ENCODE measurements at regions not wholly inside any gene's neighbourhood (a gene's known extent, or its start where the extent isn't known, plus 50 kb on each side); places are given as distances from the start of the nearest gene placed in this dataset.

DNA sequence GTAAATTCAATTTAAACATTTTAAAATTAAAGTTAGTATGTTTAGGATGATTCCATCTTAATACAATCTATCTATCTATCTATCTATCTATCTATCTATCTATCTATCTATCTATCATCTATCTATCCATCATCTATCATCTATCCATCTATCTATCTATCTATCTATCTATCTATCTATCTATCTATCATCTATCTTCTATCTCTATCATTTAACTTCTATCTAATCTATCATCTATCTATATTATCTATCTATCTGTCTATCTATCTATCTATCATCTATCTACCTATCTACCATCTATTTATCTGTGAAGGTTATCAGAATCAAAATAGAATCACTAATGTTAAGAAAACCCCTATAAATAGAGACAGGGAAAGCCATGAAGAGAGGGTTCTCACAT is 78.3 kb downstream of the RAMP3 start:
- DNase-seq: no peak

- no peak for DNase-seq
Observed at GRCh38 chr7:45236666-45237065, 79.1 kb downstream of the RAMP3 start.

GRCh38 chr7:45237788-45238461 is 80.3 kb downstream of the RAMP3 start:
- no peak for DNase-seq

GRCh38 chr7:45238806-45239205 is 81.2 kb downstream of the RAMP3 start:
- no peak for DNase-seq

- no peak for DNase-seq
Observed at GRCh38 chr7:45239486-45239885, 81.9 kb downstream of the RAMP3 start.

GRCh38 chr7:45240273-45240771 is 82.7 kb downstream of the RAMP3 start:
- DNase-seq: no peak

- no peak for DNase-seq
Observed at GRCh38 chr7:45240926-45241325, 83.3 kb downstream of the RAMP3 start.

- DNase-seq: no peak
Observed at GRCh38 chr7:45241339-45242109, 83.9 kb downstream of the RAMP3 start.

- no peak for DNase-seq
Observed at GRCh38 chr7:45242261-45242660, 84.7 kb downstream of the RAMP3 start.

- no peak for DNase-seq
Observed at GRCh38 chr7:45242698-45243097, 85.1 kb downstream of the RAMP3 start.

DNA sequence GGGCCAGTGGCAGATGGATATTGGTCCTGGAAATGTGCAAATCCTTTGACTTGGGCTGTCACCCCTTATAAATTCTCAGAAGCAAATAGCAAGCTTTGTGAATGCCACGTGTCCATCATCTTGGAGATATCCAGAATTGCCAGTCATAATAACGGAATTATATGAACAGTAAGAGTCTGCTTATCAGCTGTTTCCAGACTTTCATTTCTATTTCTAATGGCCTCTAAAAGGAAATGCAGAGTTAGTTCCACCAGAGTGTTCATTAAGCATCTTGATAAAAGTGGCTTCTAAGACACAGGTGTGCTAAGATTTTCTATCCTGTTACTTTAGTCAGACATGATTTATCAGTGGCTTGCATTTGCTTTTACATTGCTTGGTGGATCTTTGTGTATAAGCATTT is 87.4 kb downstream of the RAMP3 start:
- DNase-seq: no peak

GRCh38 chr7:45246339-45246738 is 88.7 kb downstream of the RAMP3 start:
- DNase-seq: no peak

DNA sequence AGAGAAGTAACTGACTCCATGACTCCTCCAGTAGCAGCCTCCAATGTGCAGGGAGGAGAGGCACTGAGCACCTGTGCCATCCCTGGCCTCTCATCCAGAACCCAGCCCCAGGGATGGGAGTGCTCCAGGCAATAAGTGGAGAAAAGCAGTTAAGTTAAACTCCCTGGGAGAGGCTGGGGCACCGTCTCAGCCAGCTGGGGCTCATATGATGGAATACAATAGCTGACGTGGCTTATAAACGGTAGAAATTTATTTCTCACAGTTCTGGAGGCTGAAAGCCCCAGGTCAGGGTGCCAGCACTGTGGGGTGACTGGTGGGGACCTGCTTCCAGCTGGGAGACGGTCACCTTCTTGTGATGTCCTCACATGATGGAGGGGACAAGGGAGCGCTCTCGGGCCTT is 94.7 kb downstream of the RAMP3 start:
- no peak for DNase-seq

DNA sequence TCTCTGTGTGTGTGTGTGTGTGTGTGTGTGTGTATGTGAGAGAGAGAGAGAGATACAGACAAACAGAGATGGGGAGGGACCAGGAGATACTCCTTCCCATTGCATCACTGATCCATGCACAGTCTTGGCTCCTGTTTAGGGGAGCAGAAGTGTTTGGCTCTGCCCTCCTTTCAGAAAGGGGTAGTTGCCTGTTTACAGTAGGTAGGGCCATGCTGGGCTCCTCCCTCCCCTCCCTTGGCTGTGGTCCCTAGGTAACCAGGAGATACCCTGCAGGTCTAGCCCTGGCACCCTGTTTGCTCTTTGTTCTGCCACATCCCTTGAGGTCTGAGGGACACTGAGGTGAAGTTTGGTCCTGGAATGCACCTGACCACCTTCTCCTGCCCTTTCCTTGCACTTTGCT is 95.3 kb downstream of the RAMP3 start:
- no peak for DNase-seq

GRCh38 chr7:45253368-45253767 is 95.8 kb downstream of the RAMP3 start:
- DNase-seq: no peak

GRCh38 chr7:45255187-45255586 is 97.6 kb downstream of the RAMP3 start:
- DNase-seq: no peak

- DNase-seq: no peak
Observed at GRCh38 chr7:45256309-45256708, 98.7 kb downstream of the RAMP3 start.

DNA sequence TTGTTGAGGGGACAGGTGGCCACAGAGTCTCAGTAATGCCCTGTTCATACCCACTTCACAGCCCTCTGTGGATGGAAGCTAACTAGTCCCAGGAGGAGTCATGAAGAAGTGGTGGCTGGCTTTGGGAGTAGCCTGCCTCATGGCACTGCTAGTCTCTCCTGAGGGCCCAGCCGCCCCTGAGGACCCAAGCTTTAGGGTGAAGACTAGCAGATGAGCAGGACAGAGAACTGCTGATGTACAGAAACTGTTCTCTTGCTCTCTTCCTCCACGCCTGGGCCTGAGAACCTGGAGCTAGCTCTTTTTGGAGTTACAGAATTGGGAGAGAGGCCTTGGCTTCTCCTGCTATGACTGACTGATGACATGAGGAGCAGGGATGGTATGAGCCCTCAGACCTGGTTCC is 99.2 kb downstream of the RAMP3 start:
- DNase-seq: no peak

GRCh38 chr7:45257284-45257683 is 99.7 kb downstream of the RAMP3 start:
- no peak for DNase-seq

DNA sequence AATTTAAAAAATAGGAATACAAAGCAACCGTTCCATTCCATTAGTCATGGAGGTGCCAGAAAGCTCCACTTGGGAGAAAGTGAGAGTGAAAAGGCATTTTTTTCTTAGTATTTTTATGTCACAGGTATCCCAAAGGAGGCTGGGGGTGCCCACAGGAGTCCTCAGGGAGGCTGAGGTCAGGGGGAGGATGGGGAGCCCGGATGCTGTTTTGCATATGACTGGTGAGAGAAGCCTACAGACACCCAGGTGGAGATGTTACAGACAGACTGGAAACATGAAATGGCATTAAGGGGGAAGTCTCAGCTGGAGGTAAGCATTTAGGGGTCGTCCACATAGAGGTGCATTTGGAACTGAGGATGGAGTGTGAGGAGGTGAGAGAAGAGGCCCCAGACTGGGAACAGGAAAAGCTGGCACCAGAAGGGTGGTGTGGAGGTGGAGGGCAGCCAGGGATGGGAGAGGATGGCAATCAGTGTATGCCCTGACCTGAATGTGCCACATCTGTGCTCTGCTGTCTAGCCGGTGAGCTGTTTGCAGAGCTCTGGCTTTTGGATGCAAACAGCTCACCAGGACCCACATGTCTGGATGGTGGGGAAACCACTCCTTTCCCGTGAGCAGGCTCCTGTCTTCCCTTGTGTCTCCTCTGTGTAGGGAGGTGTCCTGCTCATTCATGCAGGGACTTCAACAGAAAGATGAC is 101.1 kb downstream of the RAMP3 start:
- no peak for DNase-seq

DNA sequence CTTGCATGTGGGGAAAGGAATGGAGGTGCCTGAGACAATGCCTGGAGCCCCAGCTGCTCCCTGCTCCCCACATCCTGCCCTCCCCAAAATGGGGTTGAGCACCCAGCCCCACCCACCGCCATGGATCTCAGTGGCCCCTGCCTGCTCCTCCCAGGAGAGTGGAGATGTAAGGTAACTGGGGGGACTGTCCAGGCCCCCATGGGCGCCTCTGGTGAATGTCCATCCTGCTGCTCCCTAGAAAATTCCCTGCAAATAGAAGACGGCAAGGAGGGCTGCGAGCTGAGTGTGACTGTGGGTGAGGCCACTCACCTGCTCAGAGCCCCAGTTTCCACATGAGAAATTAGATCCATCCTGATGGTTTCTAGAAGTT is 101.6 kb downstream of the RAMP3 start:
- no peak for DNase-seq

DNA sequence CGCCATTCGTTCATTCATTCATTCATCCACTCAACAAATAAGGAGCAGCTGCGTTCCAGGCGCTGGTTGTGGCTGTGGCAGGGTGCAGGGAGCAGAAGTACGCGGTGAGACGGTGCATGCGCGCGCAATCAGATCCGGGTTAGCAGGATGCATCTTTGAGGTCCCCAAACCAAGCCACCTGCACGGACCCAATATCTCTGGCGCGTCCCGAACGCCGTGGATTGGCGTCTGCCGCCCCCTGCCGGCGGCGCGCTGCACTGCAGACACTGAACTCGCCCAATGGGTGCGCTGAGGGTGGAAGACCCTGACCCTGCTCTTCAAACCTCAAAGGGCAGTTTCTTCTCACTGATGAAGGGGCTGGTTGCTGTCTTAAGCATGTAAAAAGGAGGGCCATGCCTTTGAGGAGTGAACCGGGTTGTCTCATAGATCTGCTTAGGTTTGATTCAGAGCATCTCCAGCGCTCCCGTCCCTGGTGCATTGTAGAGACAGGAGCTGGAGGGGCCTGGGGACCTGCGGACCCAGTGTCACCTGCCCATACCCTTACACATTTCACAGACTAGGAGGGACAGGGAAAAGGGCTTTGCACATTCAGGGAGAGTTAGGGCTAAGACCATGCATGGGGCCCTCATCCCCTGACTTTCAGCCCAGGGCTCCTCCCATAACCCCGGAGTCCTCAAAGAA is 102.5 kb downstream of the RAMP3 start:
- peak; percentile 58 for DNase-seq

- no peak for DNase-seq
Observed at GRCh38 chr7:45267262-45267661, 109.7 kb downstream of the RAMP3 start.

Measured in midbrain (tissue), 1 donor.